ENCODE measurements at regions not wholly inside any gene's neighbourhood (a gene's known extent, or its start where the extent isn't known, plus 50 kb on each side); places are given as distances from the start of the nearest gene placed in this dataset.

- no peak for DNase-seq (ENCODE audit: low read depth in 2 of 3, low spot score in 1 of 3)
Measured at GRCh38 chr14:104367866-104368750, 211.5 kb upstream of the C14orf180 start.

DNA sequence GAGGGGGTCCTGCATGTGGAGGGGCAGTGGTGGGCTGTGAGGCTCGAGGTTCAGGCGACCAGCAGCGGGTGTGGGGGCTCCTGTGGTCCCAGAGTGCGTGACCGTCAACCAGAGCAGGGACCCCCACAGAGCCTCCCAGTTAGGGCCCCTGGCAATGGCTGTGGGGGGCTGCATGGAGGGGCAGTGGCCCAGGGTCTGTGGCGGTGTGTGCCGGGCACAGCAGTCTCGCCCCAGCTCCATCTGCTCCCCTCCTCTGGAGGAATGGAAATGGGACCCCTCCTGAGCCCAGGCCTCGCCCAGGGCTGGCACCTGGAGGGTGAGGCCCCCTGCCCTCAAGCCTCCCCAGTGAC lies 210.8 kb upstream of the C14orf180 start:
- DNase-seq (ENCODE audit: low read depth in 2 of 3, low spot score in 1 of 3), result no peak

DNA sequence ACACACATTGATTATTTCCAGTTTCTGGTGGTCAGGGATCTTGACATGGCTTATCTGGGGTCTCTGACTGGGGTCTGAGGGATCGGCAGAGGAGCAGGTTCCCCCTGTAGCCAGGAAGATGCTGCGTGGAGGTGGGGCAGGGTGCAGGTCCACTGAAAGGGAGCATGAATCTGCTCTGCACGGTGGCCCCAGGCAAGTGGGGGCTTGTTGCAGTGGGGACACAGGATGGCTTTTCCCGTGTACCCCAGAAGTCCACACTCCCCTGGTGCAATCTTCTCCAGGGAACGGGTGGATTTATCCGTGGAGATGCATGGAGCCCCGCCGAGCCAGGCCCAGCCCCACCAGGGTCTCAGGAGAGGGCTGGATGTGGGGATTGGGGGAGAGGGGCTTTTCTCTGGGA lies 210.4 kb upstream of the C14orf180 start:
- no peak for DNase-seq (ENCODE audit: low read depth in 2 of 3, low spot score in 1 of 3)

DNA sequence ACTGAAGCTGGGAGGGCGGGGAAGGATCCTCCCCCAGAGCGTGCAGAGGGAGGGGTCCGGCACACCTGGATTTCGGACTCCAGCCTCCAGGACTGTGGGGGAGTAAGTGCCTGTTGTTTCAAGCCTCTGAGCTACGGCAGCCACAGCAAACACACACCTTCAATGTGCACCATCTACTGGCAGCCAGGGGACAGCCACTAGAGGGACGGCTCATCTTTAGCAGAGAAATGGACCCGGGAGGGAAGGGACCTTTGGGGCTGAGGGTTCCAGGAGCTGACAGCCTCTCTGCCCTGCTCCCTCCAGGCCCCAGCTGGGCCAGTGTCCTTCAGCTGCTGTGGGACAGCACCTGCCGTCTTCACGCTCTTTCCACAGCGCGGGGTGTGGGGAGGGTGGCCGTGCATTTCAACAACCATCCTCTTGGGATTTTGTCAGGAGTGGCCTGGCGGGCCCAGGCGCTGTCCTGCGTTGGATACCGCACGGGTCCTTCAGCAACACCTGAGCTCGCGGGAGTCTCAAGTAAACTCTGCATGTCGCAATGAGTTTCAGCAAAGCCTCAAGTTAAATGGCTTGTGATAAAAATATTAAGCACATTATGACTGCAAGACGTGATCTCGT lies 209.2 kb upstream of the C14orf180 start:
- no peak for DNase-seq (ENCODE audit: low read depth in 2 of 3, low spot score in 1 of 3)

- no peak for DNase-seq (ENCODE audit: low read depth in 2 of 3, low spot score in 1 of 3)
Measured at GRCh38 chr14:104371031-104371430, 208.5 kb upstream of the C14orf180 start.

GRCh38 chr14:104371917-104372316 lies 207.6 kb upstream of the C14orf180 start:
- DNase-seq (ENCODE audit: low read depth in 2 of 3, low spot score in 1 of 3), result no peak

DNA sequence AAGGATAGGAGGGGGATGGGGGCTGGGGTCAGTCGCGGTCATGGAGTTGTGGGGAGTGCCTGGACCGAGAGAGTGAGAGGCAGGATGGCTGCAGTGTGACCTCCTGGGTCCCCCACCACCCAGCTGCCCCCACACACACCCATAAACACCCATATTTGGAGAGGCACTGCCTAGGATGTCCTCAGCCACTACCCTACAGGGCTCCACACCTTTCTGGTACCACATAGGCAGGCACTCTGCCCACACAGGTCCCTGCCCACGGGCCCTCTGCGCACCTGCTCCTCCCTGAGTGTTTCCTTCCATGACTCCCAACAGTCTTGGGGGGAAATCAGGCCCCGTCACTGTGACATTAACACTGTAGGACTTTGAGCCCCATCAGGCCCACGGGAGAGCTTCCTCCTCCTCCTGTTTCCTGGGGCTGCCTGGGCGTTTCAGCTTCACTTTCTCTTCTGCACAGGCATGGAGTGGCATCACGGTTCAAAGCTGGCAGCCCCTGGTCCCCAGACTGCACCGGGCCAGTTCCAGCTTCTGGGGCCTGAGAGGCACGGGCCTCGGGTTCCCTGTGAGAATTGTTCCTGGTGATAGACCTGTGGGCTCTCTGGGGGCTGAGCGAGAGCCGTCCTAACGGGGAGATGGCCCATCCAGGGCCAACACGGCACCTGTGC lies 207.0 kb upstream of the C14orf180 start:
- no peak for DNase-seq (ENCODE audit: low read depth in 2 of 3, low spot score in 1 of 3)

- DNase-seq (ENCODE audit: low read depth in 2 of 3, low spot score in 1 of 3), result no peak
Measured at GRCh38 chr14:104373055-104373854, 206.3 kb upstream of the C14orf180 start.

GRCh38 chr14:104373855-104374717 lies 205.5 kb upstream of the C14orf180 start:
- DNase-seq (ENCODE audit: low read depth in 2 of 3, low spot score in 1 of 3), result no peak

- no peak for DNase-seq (ENCODE audit: low read depth in 2 of 3, low spot score in 1 of 3)
Measured at GRCh38 chr14:104374718-104375080, 204.9 kb upstream of the C14orf180 start.

DNA sequence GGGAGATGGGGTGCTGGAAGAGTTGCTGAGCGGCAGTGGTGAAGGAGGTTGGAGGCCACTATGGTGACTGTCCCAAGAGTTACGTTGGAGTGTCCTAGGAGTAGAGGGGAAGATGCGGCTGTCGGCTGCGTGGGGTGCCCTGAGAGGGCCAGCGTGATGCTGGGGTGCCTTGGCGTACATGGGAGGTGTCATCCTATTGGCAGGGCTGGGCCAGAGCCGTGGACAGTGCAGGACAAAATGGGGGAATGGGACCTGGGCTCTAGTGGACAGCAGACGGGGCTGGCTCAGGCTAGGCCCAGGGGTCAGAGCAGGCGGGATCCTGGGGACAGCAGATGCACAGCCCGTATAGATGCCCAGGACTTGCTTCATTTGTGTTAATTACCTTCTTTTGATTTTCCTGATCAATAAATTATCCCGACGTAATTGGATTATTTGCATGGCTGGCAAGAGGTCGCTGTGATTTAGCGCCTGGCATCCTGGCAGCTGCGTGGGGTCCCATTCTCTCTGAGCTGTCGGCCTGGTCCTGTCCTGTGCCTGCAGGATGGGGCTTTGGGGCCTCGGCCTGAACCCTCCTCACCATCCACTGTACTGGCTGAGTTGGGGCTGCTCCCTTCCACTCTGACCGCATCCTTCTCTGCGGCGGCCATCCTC lies 203.9 kb upstream of the C14orf180 start:
- DNase-seq (ENCODE audit: low read depth in 2 of 3, low spot score in 1 of 3), result no peak

DNA sequence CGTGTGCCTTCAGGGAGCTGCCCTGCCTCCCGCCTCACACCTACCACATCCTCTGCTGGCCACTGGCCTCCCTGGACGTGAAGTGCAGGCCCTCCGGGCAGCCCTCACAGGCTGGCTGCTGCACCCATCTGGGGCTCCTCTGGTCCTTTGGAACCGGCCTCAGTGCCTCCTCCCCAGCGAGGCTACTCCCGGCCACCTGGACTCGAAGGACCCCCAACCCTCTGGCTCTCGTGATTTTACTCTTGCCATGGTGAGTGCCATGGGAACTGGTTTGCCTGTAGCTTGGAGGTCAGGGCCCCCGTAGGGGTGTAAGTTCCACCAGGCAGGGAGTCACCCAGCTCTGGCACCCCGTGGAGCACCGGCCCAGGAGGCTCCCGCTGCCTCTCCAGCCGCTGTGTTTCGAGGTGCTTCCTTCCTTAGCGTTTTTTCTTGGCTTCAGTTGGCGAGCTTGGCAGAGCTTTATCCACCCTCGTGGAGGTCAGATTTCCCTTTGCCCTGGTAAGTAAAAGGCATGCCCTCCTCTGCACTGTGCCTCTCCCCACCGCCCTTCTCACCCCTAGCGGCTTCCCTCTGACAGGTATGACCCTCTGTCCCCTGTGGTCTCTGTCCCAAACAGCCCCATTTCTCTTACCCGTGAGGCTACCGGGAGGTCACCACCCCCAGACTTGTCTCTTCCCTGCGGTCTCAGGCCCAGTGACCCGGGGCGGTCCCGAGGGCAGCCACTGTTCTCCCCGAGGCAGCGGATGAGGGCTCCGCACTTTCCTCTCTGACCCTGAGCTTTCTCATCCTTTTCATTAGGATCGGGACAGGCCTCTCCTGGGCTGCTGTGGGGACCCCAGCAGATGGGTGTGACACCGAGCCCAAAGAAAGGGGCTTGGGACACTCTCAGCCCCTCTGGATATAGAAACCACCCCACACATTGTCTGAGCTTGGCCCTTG lies 203.1 kb upstream of the C14orf180 start:
- DNase-seq (ENCODE audit: low read depth in 2 of 3, low spot score in 1 of 3), result no peak

DNA sequence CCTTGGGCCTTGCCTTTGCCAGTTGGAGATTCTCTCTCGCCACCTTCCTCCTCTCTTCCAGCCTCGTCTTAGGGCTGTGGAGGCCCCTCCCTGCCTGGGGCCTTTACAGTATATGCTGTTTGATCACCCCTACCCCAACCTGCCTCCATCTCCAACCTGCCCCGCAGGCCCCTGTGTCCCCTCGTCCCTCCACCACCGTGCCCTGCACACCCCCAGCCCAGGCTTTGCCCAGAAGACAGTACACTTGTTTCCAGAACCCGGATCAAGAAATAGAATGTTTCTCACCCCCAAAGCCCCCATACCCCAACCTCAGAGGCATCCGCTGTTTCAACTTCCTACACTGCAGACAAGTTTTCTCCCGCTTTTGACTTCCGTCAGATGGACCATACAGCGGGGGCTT lies 202.3 kb upstream of the C14orf180 start:
- DNase-seq (ENCODE audit: low read depth in 2 of 3, low spot score in 1 of 3), result no peak

GRCh38 chr14:104378698-104379113 lies 200.9 kb upstream of the C14orf180 start:
- DNase-seq (ENCODE audit: low read depth in 2 of 3, low spot score in 1 of 3), result no peak

- DNase-seq (ENCODE audit: low read depth in 2 of 3, low spot score in 1 of 3), result no peak
Measured at GRCh38 chr14:104382361-104383087, 197.0 kb upstream of the C14orf180 start.

- DNase-seq (ENCODE audit: low read depth in 2 of 3, low spot score in 1 of 3), result no peak
Measured at GRCh38 chr14:104383088-104383995, 196.2 kb upstream of the C14orf180 start.

Data from stimulated activated CD4-positive, alpha-beta T cell treated with anti-CD3 and anti-CD28 coated beads, Interleukin-12 subunit alpha, Interleukin-12 subunit beta, amount 100 ng/mL, for 48 hours (primary cell).